ENCODE measurements at regions not wholly inside any gene's neighbourhood (a gene's known extent, or its start where the extent isn't known, plus 50 kb on each side); places are given as distances from the start of the nearest gene placed in this dataset.

DNA sequence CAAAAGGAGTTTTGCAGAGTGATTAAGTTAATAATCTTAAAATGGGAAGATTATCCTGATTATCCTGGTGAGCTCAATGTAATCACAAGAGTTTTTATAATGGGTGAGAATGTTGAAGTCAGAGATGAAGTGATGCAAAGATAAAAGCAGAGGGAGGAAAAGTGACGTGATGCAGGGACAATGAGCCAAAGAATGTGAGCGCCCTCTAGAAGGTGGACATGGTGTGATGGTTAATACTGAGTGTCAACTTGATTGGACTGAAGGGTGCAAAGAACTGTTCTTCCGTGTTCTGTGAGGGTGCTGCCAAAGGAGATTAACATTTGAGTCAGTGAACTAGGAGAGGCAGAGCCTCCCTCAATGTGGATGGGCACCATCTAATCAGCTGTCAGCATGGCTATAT is 569.6 kb upstream of the AGTR1 start:
- H3K36me3 Mint-ChIP-seq (ENCODE audit: low read depth), result no peaks in the 10 kb centered on the region
- H3K27me3 Mint-ChIP-seq, result no peaks in the 10 kb centered on the region
- H3K4me1 Mint-ChIP-seq, result no peaks in the 10 kb centered on the region
- no peak overlapping the region for H3K27ac Mint-ChIP-seq
- intact Hi-C loops (cut with micrococcal nuclease), result no loop called here
- DNase-seq, result no peak
- H3K4me3 Mint-ChIP-seq, result no peak overlapping the region
- H3K9me3 Mint-ChIP-seq, result peaks cover 8% of the 10 kb centered on the region

DNA sequence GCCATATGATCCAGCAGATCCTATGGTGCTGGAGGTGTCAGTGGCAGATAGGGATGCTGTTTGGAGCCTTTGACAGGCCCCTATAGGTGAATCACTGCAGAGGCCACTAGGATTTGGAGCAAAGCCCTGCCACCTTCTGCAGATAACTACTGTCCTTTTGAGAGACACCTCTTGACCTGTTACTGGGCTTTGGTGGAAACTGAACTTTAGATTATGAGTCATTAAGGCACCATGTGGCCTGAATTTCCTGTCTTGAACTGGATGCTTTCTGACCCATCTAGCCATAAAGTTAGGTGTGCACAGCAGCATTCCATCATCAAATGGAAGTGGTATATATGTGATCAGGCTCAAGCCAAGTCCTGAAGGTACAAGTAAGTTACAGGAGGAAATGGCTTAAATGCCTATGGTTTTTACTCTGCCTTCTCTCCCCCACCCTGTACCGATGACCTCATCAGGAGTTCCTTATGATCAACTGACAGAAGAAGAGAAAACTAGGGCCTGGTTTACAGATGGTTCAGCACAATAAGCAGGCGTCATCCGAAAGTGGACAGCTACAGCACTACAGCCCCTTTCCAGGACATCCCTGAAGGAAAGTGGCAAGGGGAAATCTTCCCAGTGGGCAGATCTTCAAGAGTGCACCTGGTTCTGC is 565.6 kb upstream of the AGTR1 start:
- no peaks in the 10 kb centered on the region for H3K27me3 Mint-ChIP-seq
- H3K4me3 Mint-ChIP-seq, result no peak overlapping the region
- no peak for DNase-seq
- intact Hi-C loops (cut with micrococcal nuclease), result no loop called here
- H3K36me3 Mint-ChIP-seq (ENCODE audit: low read depth), result no peaks in the 10 kb centered on the region
- no peaks in the 10 kb centered on the region for H3K4me1 Mint-ChIP-seq
- H3K27ac Mint-ChIP-seq, result no peak overlapping the region
- H3K9me3 Mint-ChIP-seq, result peaks cover 9% of the 10 kb centered on the region

DNA sequence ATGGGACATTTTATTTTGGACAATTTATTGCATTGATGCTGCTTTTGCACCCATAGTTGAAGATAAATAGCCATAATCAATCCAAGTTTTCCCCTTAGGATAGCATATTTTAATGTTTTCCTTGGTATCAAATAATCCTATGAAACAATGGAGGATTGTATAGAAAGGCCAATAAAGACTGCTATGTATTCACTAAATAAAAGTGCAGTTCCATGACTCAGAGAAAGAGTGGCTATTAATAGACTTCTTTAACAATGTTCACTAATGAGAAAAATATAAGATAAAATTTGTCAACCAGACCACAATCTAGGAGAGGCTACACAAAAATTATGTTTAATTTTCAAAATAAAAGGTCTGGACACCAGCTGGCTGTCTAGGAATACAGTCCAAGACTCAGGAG is 560.9 kb upstream of the AGTR1 start:
- intact Hi-C loops (cut with micrococcal nuclease), result no loop called here
- Mint-ChIP-seq H3K9me3 (peaks cover 9% of the 10 kb centered on the region), H3K36me3 (ENCODE audit: low read depth) (no peaks in the 10 kb centered on the region), H3K27me3 (no peaks in the 10 kb centered on the region), H3K4me3 (no peak overlapping the region), H3K4me1 (no peaks in the 10 kb centered on the region), H3K27ac (no peak overlapping the region)
- no peak for DNase-seq

DNA sequence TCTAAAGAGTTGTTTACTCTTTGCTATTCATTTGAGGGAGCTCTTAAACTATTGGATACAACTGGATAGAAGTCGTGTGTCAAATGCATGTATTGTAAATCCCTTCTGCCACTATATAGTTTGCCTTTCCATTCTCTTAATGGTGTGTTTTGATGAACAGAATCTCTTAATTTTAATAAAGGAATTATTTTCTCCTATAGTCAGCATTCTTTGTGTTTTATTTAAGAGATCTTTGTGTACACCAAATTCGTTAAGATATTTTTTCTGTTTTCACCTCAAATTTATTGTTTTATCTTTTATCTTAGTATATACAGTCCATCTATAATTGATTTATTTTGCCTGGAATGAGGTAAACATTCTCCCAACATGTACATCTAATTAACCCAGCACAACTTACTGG is 551.5 kb upstream of the AGTR1 start:
- Mint-ChIP-seq H3K9me3 (no peaks in the 10 kb centered on the region), H3K36me3 (ENCODE audit: low read depth) (no peaks in the 10 kb centered on the region), H3K27ac (no peak overlapping the region), H3K4me1 (no peaks in the 10 kb centered on the region), H3K4me3 (no peak overlapping the region), H3K27me3 (no peaks in the 10 kb centered on the region)
- intact Hi-C loops (cut with micrococcal nuclease), result no loop called here
- DNase-seq, result no peak

DNA sequence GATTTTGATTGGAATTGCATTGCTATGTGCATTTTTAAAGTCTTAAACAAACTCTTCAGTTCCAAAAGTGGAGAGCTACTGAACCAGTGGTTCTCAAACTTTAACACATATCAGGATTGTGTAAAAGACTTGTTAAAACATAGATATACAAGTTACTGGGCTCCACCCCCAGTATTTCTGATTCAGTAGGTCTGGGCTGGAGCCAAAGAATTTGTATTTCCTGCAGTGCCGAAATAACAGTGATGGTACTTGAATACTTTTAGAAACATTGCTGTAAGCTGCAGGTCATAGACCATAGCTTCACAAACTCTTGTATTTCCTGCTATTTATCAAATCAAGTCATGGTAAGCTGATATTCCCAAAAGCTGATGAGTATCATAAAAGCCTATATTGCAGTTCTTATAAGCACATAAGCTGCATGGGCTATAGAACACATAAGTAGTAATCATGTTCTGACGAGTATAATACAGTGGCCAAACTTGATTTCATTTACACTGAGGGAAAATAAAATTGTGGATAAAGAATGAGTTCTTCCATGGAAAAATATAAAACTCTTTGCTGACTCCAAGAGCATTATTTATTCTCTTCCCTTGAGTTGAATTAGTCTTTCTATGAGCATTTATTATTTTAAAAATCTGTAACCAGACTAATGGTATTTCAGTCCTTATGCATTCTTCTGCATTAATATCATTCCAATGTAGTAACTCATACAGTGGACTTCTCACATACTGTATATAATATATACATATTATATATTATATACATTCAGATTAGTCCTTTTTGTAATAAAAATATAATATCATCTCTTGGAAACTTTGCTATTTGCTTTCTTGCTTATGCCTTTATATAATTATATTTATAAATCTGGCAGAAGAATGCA is 550.5 kb upstream of the AGTR1 start:
- Mint-ChIP-seq H3K27me3 (no peaks in the 10 kb centered on the region), H3K4me1 (no peaks in the 10 kb centered on the region), H3K36me3 (ENCODE audit: low read depth) (no peaks in the 10 kb centered on the region), H3K4me3 (no peak overlapping the region), H3K27ac (no peak overlapping the region), H3K9me3 (no peaks in the 10 kb centered on the region)
- DNase-seq, result no peak
- intact Hi-C loops (cut with micrococcal nuclease), result no loop called here

DNA sequence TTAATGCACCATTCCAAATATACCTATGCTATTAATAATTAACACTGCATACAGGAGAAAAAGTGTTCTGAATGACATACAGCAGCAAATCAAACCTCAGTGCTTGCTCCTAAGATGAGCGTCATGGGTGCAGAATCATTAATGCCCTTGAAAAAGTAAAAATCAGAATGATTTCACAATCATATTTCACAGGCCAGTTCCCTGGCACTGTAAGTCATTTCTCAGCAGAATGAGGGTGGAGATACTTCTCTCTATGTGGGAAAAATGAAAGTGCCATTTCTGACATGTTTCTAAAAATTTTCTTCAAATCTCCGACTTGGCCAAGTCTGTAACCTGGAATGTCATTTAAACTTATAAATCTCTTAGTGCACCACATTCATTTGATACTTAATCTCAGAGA is 549.8 kb upstream of the AGTR1 start:
- Mint-ChIP-seq H3K4me1 (no peaks in the 10 kb centered on the region), H3K27me3 (no peaks in the 10 kb centered on the region), H3K4me3 (no peak overlapping the region), H3K36me3 (ENCODE audit: low read depth) (no peaks in the 10 kb centered on the region), H3K9me3 (no peaks in the 10 kb centered on the region), H3K27ac (no peak overlapping the region)
- intact Hi-C loops (cut with micrococcal nuclease), result no loop called here
- DNase-seq, result no peak

DNA sequence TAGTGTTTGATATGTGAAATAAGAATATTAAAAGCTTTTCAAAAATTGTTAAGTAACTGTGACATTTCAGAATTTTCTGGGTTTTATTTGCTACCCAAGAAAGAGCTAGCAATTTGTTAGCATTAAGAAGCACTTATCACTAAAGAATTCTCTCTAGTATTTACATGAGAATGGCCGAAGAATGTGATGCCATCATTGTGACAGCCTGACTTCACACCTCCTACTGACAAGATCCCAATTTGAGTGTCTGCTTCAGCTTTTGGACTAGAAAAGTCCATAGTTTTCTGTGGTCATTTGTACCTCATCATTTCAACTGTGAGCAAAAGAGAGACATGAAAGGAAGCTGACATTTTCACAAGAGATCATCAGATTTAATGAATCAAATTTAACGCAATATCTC is 548.1 kb upstream of the AGTR1 start:
- intact Hi-C loops (cut with micrococcal nuclease), result no loop called here
- Mint-ChIP-seq H3K4me1 (no peaks in the 10 kb centered on the region), H3K4me3 (no peak overlapping the region), H3K36me3 (ENCODE audit: low read depth) (no peaks in the 10 kb centered on the region), H3K27me3 (no peaks in the 10 kb centered on the region), H3K27ac (no peak overlapping the region), H3K9me3 (no peaks in the 10 kb centered on the region)
- DNase-seq, result no peak

DNA sequence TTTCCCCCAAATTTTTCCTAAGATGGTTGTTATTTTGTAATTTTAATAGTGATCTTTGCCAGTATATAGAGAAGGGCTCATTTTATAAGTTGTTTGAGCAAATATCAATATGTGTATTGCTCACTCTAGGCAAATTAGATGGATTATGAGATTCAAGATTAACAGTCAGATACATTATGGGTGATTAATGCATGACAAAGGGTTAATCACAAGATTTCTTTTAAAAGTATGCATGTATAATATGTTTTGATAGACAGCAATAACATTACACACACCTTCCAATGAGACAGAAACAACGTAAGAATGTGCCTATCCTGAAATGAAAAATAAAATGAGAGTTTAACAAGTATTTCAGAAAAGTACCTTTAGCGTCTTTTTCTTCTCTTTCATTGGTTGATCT is 547.6 kb upstream of the AGTR1 start:
- no peak for DNase-seq
- Mint-ChIP-seq H3K4me3 (no peak overlapping the region), H3K36me3 (ENCODE audit: low read depth) (no peaks in the 10 kb centered on the region), H3K4me1 (no peaks in the 10 kb centered on the region), H3K27me3 (no peaks in the 10 kb centered on the region), H3K9me3 (no peaks in the 10 kb centered on the region), H3K27ac (no peak overlapping the region)
- intact Hi-C loops (cut with micrococcal nuclease), result no loop called here

DNA sequence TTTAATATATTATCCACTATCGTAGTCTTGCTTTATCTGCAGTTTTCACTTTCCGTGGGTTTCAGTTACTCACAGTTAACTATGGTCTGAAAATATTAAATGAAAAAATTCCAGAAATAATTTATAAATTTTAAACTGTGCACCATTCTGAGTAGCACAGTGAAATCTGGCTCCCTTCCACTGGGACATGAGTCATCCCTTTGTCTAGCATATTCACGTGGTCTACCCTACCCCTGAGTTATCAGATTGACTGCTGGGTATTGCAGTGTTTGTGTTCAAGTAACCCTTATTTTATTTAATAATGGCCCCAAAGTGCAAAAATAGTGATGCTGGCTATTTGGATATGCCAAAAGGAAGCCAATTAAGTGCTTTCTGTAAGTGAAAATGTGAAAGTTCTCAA is 539.5 kb upstream of the AGTR1 start:
- Mint-ChIP-seq H3K4me3 (no peak overlapping the region), H3K4me1 (no peaks in the 10 kb centered on the region), H3K9me3 (no peaks in the 10 kb centered on the region), H3K27me3 (no peaks in the 10 kb centered on the region), H3K36me3 (ENCODE audit: low read depth) (no peaks in the 10 kb centered on the region), H3K27ac (no peak overlapping the region)
- intact Hi-C loops (cut with micrococcal nuclease), result no loop called here
- no peak for DNase-seq

DNA sequence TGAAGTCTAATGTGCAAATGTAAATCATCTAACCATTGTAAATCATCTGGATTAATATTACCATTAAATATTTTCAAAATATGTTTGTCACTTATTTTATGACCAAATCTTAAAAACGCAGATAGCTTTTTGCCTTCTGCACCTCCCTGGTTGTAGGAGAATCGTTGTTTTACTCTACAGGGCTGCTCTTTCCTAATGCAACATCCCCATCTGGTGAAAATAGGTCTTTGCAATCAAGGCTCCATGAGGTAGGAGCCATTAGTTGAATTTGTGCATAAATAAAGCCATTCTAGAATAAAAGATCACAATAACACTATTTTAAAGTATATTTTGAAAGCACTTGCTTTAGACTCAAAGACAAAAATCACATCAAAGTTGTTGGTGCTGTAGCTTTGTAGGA is 535.6 kb upstream of the AGTR1 start:
- Mint-ChIP-seq H3K4me3 (no peak overlapping the region), H3K9me3 (no peaks in the 10 kb centered on the region), H3K27me3 (no peaks in the 10 kb centered on the region), H3K4me1 (no peaks in the 10 kb centered on the region), H3K27ac (no peak overlapping the region), H3K36me3 (ENCODE audit: low read depth) (no peaks in the 10 kb centered on the region)
- DNase-seq, result no peak
- intact Hi-C loops (cut with micrococcal nuclease), result no loop called here

DNA sequence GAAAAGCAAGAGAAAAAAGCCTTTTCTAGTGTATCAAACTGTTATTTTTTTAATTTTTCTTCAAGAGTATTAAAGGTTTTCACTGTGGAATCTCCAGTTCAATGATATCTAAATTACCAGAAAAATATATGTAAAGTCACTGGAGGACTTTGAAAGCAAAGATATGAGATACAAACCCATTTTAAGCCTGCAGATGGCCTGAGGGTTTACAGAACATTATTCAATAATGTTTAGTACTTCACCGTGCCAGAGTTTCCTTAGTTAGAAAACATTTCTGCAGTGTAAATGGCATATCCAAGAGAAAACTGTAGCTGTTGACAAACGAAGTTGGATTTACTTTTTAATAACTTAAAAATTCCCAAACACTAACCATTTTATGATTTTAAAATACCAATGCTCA is 529.4 kb upstream of the AGTR1 start:
- no peaks in the 10 kb centered on the region for H3K27me3 Mint-ChIP-seq
- H3K4me1 Mint-ChIP-seq, result no peaks in the 10 kb centered on the region
- no peaks in the 10 kb centered on the region for H3K9me3 Mint-ChIP-seq
- no peak overlapping the region for H3K27ac Mint-ChIP-seq
- no peak for DNase-seq
- H3K4me3 Mint-ChIP-seq, result no peak overlapping the region
- no peaks in the 10 kb centered on the region for H3K36me3 Mint-ChIP-seq (ENCODE audit: low read depth)
- intact Hi-C loops (cut with micrococcal nuclease), result no loop called here

DNA sequence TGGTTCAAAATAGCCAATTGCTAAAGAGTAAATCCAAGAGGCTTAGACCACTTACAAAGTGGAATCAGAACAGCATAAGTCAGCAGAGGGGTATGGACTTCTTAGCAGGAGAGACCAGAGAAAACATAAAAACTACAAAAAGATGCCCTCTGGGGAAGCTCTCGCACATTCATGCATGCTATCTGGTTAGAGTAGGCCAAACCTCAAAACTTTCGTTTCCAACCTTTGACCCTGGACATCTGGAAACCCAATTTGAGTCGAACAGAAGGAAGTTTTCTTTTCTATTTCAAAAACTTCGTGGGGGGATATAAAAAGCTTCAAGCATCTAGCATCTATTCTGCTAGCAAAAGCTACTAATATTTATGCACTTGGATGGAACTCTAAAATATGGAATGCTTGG is 523.9 kb upstream of the AGTR1 start:
- no peaks in the 10 kb centered on the region for H3K36me3 Mint-ChIP-seq (ENCODE audit: low read depth)
- DNase-seq, result no peak
- H3K9me3 Mint-ChIP-seq, result no peaks in the 10 kb centered on the region
- no peaks in the 10 kb centered on the region for H3K4me1 Mint-ChIP-seq
- no peak overlapping the region for H3K4me3 Mint-ChIP-seq
- intact Hi-C loops (cut with micrococcal nuclease), result no loop called here
- H3K27ac Mint-ChIP-seq, result no peak overlapping the region
- no peaks in the 10 kb centered on the region for H3K27me3 Mint-ChIP-seq

DNA sequence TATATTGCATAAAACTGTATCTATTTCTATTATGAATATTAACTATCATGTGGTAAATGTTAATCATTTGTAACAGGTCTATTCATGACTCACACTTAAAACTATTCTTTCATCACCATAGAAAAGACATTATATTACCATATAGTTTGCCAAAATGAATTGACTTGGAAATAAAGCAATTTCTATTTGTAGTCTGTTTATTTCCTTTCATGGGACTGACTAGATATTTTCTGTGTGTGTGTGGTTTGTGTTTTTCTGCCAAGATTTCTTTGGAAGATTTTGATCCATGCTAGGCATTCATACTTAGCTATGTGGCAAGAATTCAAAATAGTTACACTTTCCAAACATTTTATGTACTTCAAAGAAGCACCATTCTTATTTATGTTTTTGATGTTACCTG is 522.5 kb upstream of the AGTR1 start:
- DNase-seq, result no peak
- Mint-ChIP-seq H3K36me3 (ENCODE audit: low read depth) (no peaks in the 10 kb centered on the region), H3K4me3 (no peak overlapping the region), H3K27me3 (no peaks in the 10 kb centered on the region), H3K4me1 (no peaks in the 10 kb centered on the region), H3K9me3 (no peaks in the 10 kb centered on the region), H3K27ac (no peak overlapping the region)
- intact Hi-C loops (cut with micrococcal nuclease), result no loop called here

DNA sequence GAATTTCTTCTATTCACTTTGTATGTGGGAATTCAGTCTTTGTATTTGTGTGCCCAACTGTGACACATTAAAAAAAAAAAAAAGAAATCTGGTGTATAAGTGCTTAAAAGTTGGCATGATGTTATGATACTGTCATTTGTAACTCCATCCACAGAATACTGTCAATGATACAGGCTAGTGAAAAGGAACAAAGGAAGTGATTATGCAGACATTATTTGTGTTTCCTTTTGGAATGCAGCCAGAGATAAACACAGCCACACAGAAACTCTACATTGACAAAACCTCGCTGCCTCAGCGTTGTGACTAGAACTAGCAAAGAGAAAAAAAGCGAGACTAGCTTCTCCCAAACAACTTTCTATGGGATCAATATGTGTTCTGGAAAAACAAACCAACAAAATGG is 519.2 kb upstream of the AGTR1 start:
- H3K9me3 Mint-ChIP-seq, result no peaks in the 10 kb centered on the region
- no peak for DNase-seq
- intact Hi-C loops (cut with micrococcal nuclease), result no loop called here
- H3K4me3 Mint-ChIP-seq, result no peak overlapping the region
- H3K36me3 Mint-ChIP-seq (ENCODE audit: low read depth), result no peaks in the 10 kb centered on the region
- H3K27ac Mint-ChIP-seq, result no peak overlapping the region
- no peaks in the 10 kb centered on the region for H3K4me1 Mint-ChIP-seq
- no peaks in the 10 kb centered on the region for H3K27me3 Mint-ChIP-seq

DNA sequence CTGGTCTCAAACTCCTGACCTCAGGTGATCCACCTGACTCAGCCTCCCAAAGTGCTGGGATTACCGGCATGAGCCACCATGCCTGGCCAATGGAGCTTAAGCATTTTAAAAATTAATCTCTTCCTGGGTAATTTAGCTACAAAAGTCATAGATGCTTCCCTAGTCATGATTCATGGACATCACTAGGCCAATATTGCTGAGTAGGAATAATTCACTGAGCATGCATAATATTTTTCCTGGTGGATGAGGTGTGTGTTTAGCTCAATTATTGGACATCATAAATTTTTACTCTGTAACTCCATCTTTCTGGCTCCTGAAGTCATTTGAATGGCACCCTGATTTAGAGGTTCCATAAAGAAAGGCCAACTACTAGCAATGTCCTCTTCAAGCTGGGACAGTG is 512.9 kb upstream of the AGTR1 start:
- Mint-ChIP-seq H3K4me1 (no peaks in the 10 kb centered on the region), H3K27me3 (no peaks in the 10 kb centered on the region), H3K27ac (no peak overlapping the region), H3K9me3 (no peaks in the 10 kb centered on the region), H3K36me3 (ENCODE audit: low read depth) (no peaks in the 10 kb centered on the region), H3K4me3 (no peak overlapping the region)
- DNase-seq, result no peak
- intact Hi-C loops (cut with micrococcal nuclease), result no loop called here
